GM12878 (cell line): ENCODE measurements at regions not wholly inside any gene's neighbourhood (a gene's known extent, or its start where the extent isn't known, plus 50 kb on each side); places are given as distances from the start of the nearest gene placed in this dataset.

Experiments
- ATAC-seq: fragments of 200-7000 bp; cut with Tn5 transposase; 3 replicates; pipeline ENCODE4 v1.9.1; 2020; ENCODE audit warnings: mild to moderate bottlenecking, moderate library complexity
- BruUV-seq: library from RNA; stranded (reverse); fragments of 400-500 nt; replicated peaks from 2 replicates; lab custom pipeline; 2021; lab: Mats Ljungman, UMichigan
- CTCF ChIA-PET: fragments of 300-600 bp; sonication (Branson Sonifier 250); formaldehyde crosslinking; extraction: SDS; loops from one replicate; lab custom pipeline; 2021; ENCODE audit warnings: inconsistent platforms; lab: Yijun Ruan, JAX
- POLR2A ChIA-PET: fragments of 350-600 bp; formaldehyde crosslinking; extraction: SDS; loops from one replicate; lab custom pipeline; 2021; ENCODE audit warnings: inconsistent platforms; lab: Charles Lee
- RAD21 ChIA-PET: fragments of 300-600 bp; sonication (Branson Sonifier 250); formaldehyde crosslinking; loops from one replicate; lab custom pipeline; 2023; ENCODE audit warnings: antibody characterized with exemption; ENCODE audit not compliant: unreplicated experiment; lab: Charles Lee
- SMC1A ChIA-PET: fragments of 300-600 bp; sonication (Branson Sonifier 250); formaldehyde crosslinking; loops from one replicate; lab custom pipeline; 2023; ENCODE audit not compliant: unreplicated experiment, uncharacterized antibody; lab: Charles Lee
- DNase-seq: peaks from one replicate; pipeline ENCODE4 v3.0.0-alpha.2; 2011; ENCODE audit warnings: low read depth, low spot score
- FAIRE-seq: peaks from 3 replicates; lab custom pipeline; 2011; peaks lifted over from hg19 to GRCh38; lab: Jason Lieb, UNC
- H2AFZ ChIP-seq: 2 replicates; pipeline ENCODE4 v1.6.0; 2011; ENCODE audit warnings: low read depth, low read length, control low read depth; ENCODE audit not compliant: control insufficient read depth
- H3K27ac ChIP-seq: 2 replicates; pipeline ENCODE4 v1.5.1; 2011; ENCODE audit warnings: control low read depth; ENCODE audit not compliant: control insufficient read depth, insufficient read depth
- H3K27me3 ChIP-seq, 2 experiments: replicated peaks in 1 of 2; 2 replicates each; pipeline versions ENCODE4 v1.6.0 to v1.6.1; 2011; ENCODE audit warnings: low read length in 1 of 2; ENCODE audit not compliant: control insufficient read depth in 2 of 2, insufficient read depth in 2 of 2
- H3K36me3 ChIP-seq, 2 experiments: 2 replicates each; pipeline ENCODE4 v1.5.1; 2011; ENCODE audit warnings: low read length in 1 of 2; ENCODE audit not compliant: control insufficient read depth in 2 of 2, insufficient read depth in 2 of 2
- H3K4me1 ChIP-seq: 2 replicates; pipeline ENCODE4 v1.6.1; 2011; ENCODE audit warnings: mild to moderate bottlenecking, low read length, moderate library complexity, mixed read lengths; ENCODE audit not compliant: control insufficient read depth, insufficient read depth
- H3K4me2 ChIP-seq: 2 replicates; pipeline ENCODE4 v1.6.0; 2011; ENCODE audit warnings: control low read depth; ENCODE audit not compliant: control insufficient read depth, insufficient read depth
- H3K4me3 ChIP-seq: fragments of 200-600 bp; sonication (generic); 2 replicates; pipeline ENCODE4 v1.5.1; 2016
- H3K79me2 ChIP-seq: 2 replicates; pipeline ENCODE4 v1.6.0; 2011; ENCODE audit warnings: low read length; ENCODE audit not compliant: control insufficient read depth, insufficient read depth
- H3K9ac ChIP-seq: 2 replicates; pipeline ENCODE4 v1.8.0; 2011; ENCODE audit warnings: low read length, control low read depth, mixed read lengths; ENCODE audit not compliant: control insufficient read depth, insufficient read depth
- H3K9me3 ChIP-seq: replicated peaks from 3 replicates; pipeline ENCODE4 v1.5.1; 2011; ENCODE audit warnings: mild to moderate bottlenecking, low read length; ENCODE audit not compliant: control insufficient read depth, insufficient read depth
- H4K20me1 ChIP-seq: 2 replicates; pipeline ENCODE4 v1.6.0; 2011; ENCODE audit not compliant: control insufficient read depth, insufficient read depth
- CEBPB ChIP-seq, 2 experiments: fragments of 150-350 bp in 1 of 2; IDR thresholded peaks; 2 replicates each; pipeline ENCODE4 v1.6.1; 2012 to 2014; ENCODE audit warnings: low read depth in 2 of 2, low read length in 2 of 2, borderline replicate concordance in 1 of 2, inconsistent platforms in 1 of 2
- LARP7 ChIP-seq: fragments of 450-650 bp; IDR thresholded peaks from 2 replicates; pipeline ENCODE4 v1.6.1; 2017; ENCODE audit warnings: mild to moderate bottlenecking
- MEF2B ChIP-seq: fragments of 450-650 bp; IDR thresholded peaks from 2 replicates; pipeline ENCODE4 v1.6.1; 2018; ENCODE audit warnings: mild to moderate bottlenecking, moderate library complexity; ENCODE audit not compliant: partially characterized antibody, poor library complexity, severe bottlenecking
- MTA2 ChIP-seq: fragments of 450-650 bp; IDR thresholded peaks from 2 replicates; pipeline ENCODE4 v1.6.1; 2016; ENCODE audit warnings: low read depth, mild to moderate bottlenecking, moderate library complexity
- ZBED1 ChIP-seq: IDR thresholded peaks from 2 replicates; pipeline ENCODE4 v1.6.1; 2016; ENCODE audit warnings: borderline replicate concordance
- ZNF687 ChIP-seq: fragments of 450-650 bp; IDR thresholded peaks from 2 replicates; pipeline ENCODE4 v1.6.1; 2017; ENCODE audit warnings: mild to moderate bottlenecking, moderate library complexity
- WGBS: methylation state at CpG from one replicate; pipeline ENCODE4 v1.1.6; 2016; ENCODE audit warnings: low lambda C conversion rate; ENCODE audit not compliant: insufficient replicate concordance, insufficient coverage; ENCODE audit errors: missing lambda C conversion rate; 5-methylcytosine and 5-hydroxymethylcytosine counted together
- in situ Hi-C: fragments of 300-500 bp; cut with MboI; formaldehyde crosslinking; loops from 9 replicates; pipeline ENCODE4 v1.14.3; 2018; ENCODE audit warnings: mixed read lengths
- intact Hi-C: fragments of 100-400 bp; cut with micrococcal nuclease; formaldehyde crosslinking; loops from one replicate; pipeline ENCODE4 v1.14.2; 2022; ENCODE audit not compliant: unreplicated experiment

- no peak for TF ChIP-seq CEBPB (IDR thresholded peaks at IDR 0.05; ENCODE audit: borderline replicate concordance in 1 of 2, low read depth in 2 of 2, low read length in 2 of 2)
- peak; percentile 84 for TF ChIP-seq MEF2B
- TF ChIP-seq LARP7, result no peak
- TF ChIP-seq ZBED1, result no peak
- peak; percentile 36; the same call in 1 of the 2 replicates for TF ChIP-seq MTA2
- TF ChIP-seq ZNF687, result peak; percentile 62
- H3K27ac ChIP-seq, result no peak overlapping the region
- peaks cover 21% of the 10 kb centered on the region for H3K4me1 ChIP-seq
- WGBS, result 17% methylated on average over 6 of the region's 6 CpGs
- DNase-seq, result no peak
- no TSS peak for BruUV-seq
- in situ Hi-C loops, result no loop called here
- no peaks in the 10 kb centered on the region for H3K36me3 ChIP-seq
- CTCF ChIA-PET, result no interaction called here
- peak; percentile 13 for ATAC-seq
- no peaks in the 10 kb centered on the region for H4K20me1 ChIP-seq
- H3K4me2 ChIP-seq, result no peak overlapping the region
- H2AFZ ChIP-seq, result no peak overlapping the region
- POLR2A ChIA-PET, result interaction anchor here (0.6 kb wide), 1 partner anchor 10 kb away, joined by 3 read pairs; no protein-coding TSS in a partner anchor
- H3K4me3 ChIP-seq, result no peak overlapping the region
- H3K9me3 ChIP-seq, result no peaks in the 10 kb centered on the region; the same call in 1 of the 3 replicates
- SMC1A ChIA-PET, result interaction anchor here (0.8 to 1.3 kb wide), 2 partner anchors 8 to 27 kb away, joined by 3 to 4 read pairs; no protein-coding TSS in a partner anchor
- RAD21 ChIA-PET, result interaction anchor here (1.4 kb wide), 1 partner anchor 16 kb away, joined by 5 read pairs; no protein-coding TSS in a partner anchor
- no peaks in the 10 kb centered on the region for H3K27me3 ChIP-seq
- FAIRE-seq, result no peak
- H3K79me2 ChIP-seq, result no peaks in the 10 kb centered on the region
- intact Hi-C loops, result no loop called here
- no peak overlapping the region for H3K9ac ChIP-seq
Measured at GRCh38 chr16:48105976-48106375, 49.8 kb downstream of the ABCC12 start.
